Fibroblast of the conjunctiva (primary cell): ENCODE measurements at regions not wholly inside any gene's neighbourhood (a gene's known extent, or its start where the extent isn't known, plus 50 kb on each side); places are given as distances from the start of the nearest gene placed in this dataset.

Experiments used
- DNase-seq: peaks from one replicate; pipeline ENCODE4 v3.0.0-alpha.2; 2010; ENCODE audit warnings: low read depth

DNA sequence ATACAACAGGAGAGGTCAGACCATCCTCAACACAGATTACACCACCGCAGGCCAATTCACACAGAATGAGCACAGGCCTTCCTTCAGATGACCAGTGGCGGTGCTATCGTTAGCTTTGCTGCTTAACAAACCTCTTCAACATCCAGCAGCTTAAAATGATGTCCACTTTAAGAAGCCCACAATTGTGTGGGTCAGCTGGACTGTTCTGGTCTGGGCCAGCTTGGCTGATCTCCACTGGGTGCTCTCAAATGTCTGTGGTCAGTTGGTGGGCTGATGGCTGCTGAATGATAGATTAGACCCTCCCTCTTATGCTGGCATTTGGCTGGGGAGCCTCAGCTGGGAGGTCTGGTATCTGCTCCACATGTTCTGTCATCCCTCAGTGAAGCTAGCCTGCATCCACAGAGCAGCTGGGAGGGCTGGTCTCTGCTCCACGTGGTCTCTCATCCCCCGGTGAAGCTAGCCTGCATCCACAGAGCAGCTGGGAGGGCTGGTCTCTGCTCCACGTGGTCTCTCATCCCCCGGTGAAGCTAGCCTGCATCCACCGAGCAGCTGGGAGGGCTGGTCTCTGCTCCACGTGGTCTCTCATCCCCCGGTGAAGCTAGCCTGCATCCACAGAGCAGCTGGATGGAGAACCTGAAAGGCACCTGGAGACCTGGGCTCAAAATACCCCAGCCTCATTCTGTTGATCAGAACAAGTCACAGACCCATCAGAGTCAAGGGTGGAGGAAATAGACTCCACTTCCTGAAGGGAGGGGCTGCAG is 203.6 kb upstream of the DIO3 start:
- no peak for DNase-seq

GRCh38 chr14:101358320-101359125 is 202.8 kb upstream of the DIO3 start:
- DNase-seq = no peak

GRCh38 chr14:101359221-101360053 is 201.9 kb upstream of the DIO3 start:
- DNase-seq = no peak

GRCh38 chr14:101360054-101360911 is 201.0 kb upstream of the DIO3 start:
- no peak for DNase-seq

DNA sequence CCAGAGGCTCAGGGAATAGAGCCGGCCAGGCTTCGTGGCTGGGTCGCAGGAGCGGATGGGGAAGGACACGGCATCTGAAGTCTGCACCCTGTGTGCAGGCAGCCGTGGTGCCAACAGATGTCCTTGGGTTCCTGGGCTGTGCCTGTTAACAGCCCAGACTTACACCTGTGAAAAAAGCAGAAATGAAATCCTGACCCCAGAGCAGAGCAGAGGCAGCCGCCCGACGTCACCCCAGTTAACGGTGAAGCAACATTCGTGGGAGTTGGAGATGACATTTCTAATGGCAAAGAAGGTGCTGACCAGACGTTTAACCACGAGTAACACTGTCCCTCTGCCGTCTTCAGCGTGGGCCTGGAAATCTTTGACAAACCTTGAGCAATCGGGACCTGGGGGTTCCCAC is 200.3 kb upstream of the DIO3 start:
- DNase-seq = no peak

GRCh38 chr14:101361451-101362433 is 199.6 kb upstream of the DIO3 start:
- no peak for DNase-seq

- no peak for DNase-seq
These were observed 198.6 kb upstream of the DIO3 start for GRCh38 chr14:101362529-101363260.

GRCh38 chr14:101363261-101363555 is 198.1 kb upstream of the DIO3 start:
- no peak for DNase-seq

DNA sequence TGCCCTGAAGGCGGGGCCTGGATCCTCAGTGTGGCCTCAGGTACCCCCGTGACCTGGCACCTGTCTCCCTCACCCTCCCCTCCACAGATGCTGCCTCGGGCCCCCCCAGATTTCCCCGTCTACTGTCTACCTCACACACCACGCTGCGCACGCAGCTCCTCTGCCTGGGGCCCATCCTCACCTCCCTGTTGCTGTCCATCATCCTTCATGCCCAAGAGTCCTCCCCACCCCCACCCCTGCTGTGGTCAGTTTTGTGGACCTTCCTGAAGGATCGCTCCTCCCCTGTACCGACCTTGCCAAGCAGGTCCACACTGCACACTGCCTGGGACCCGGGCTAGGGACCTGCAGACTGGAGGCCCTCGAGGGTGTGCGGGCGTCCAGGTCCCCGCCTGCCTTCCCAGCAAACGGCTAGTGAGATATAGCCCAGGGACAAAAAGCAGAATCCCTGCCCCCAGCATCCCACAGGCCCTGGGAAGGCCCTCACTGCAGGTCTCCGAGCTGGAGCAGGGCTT is 197.4 kb upstream of the DIO3 start:
- DNase-seq = no peak

GRCh38 chr14:101364503-101365328 is 196.6 kb upstream of the DIO3 start:
- no peak for DNase-seq

DNA sequence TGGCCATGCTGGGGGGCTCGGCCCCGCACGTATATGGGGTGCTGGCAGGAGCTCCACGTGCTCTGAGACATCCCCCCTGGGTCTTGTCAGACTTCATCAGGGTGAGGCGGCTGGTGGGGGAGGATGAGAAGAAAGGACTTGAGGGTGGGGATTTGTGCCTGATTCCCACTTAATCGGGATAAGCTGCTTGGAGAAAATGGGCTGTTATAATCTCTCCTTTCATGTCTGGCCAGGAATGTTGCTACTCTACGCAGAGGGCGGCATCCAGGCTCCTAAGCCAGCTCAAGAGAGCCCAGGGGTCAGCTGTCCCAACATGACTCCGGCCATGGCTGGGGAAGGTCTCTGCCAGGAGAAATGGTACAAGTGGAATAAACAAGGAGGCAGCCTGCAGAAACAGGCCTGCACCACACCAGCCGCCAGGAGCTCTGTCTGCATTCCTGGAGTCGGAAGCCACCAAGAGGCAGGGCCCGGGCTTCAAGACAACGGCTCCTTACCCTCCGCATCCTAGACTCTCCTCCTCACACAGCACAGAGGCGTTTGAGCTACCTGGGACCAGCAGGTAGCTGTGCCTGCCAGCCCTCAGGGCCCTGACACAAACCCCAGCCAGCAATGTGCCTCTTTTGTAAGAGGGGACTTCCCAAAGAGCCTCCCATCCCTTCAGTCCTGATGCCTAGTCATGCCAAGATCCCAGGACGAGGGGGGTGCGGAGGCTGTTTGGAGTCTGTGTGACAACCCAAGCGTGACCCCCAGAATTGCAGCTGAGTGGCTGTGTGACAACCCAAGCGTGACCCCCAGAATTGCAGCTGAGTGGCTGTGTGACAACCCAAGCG is 195.8 kb upstream of the DIO3 start:
- no peak for DNase-seq

DNA sequence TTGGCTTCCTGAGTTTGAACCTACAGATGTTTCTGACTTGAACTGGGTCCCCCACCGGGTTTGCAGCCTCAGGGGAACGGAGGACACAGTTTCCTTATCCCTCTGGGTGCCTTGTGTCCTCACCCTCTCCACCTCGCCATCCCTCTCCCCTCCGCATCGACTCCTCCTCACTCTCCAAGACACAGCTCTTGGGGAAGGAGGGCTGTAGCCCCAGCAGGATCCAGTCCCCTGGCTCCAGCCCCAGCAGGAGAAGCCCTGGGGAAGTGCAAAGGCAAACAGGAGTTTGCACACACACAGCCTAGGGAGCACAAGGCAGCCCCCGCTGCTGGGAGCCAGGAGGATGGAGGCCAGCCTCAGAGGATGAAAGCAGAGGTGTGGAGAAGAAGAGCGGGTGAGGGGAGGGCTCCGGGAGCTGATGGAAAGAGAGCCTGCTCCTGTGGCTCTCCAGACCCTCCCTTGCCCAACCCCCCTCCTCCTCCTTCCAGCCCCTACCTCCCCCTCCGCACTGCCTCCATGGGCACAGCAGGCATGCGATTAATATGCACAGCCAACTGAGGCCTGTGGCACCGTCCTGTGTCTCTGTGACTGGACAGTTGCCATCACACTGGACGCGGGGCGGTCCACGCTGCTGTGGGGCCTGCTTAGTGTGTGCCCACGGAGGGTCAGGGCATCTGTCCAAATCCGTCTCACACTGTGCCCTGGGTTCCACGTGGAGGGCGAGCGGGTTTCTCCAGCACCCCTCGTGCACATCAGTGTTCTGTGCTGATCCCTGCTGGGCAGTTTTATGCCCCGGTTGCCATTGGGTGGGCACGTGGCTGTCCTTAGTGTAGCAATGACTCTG is 193.7 kb upstream of the DIO3 start:
- no peak for DNase-seq

DNA sequence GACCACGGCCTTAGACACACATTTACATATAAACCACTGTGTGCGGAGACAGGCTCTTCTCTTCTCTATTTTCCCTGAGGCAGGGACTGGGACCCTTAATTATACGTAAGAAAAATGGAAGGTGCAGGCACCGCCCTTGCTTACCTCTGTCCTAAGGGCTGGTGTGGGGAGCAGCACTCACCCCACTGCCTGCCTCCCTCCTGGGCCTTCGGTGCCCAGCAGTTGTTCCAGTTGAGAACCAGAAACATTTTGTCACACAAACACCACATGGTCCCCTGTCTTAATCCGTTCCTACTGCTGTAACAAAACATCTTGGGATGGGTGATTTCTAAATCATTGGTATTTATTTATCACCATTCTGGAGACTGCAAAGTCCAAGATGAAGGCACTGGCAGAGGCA is 192.7 kb upstream of the DIO3 start:
- DNase-seq = no peak

GRCh38 chr14:101369194-101369915 is 191.9 kb upstream of the DIO3 start:
- no peak for DNase-seq

- DNase-seq = no peak
These were observed 191.2 kb upstream of the DIO3 start for GRCh38 chr14:101369916-101370592.
